RWPE2 (cell line): ENCODE measurements at regions not wholly inside any gene's neighbourhood (a gene's known extent, or its start where the extent isn't known, plus 50 kb on each side); places are given as distances from the start of the nearest gene placed in this dataset.

Experiments used
- ATAC-seq: fragments of 200-7000 bp; cut with Tn5 transposase; 3 replicates; pipeline ENCODE4 v1.9.1; 2021; ENCODE audit warnings: low read depth
- DNase-seq: peaks from one replicate; pipeline ENCODE4 v3.0.0-alpha.2; 2020; ENCODE audit warnings: low spot score
- H3K27ac ChIP-seq: fragments of 450-650 bp; 2 replicates; pipeline ENCODE4 v1.5.1; 2017; ENCODE audit warnings: mild to moderate bottlenecking; ENCODE audit not compliant: poor library complexity, severe bottlenecking
- H3K27me3 ChIP-seq: fragments of 250-450 bp; sonication (Bioruptor Pico); 2 replicates; pipeline ENCODE4 v1.5.1; 2021; ENCODE audit warnings: mild to moderate bottlenecking, moderate library complexity; ENCODE audit not compliant: insufficient read depth, poor library complexity, severe bottlenecking
- H3K36me3 ChIP-seq: fragments of 250-450 bp; sonication (Bioruptor Pico); 2 replicates; pipeline ENCODE4 v1.5.1; 2020; ENCODE audit warnings: low read depth, mild to moderate bottlenecking, moderate library complexity
- H3K4me1 ChIP-seq: fragments of 250-450 bp; sonication (Bioruptor Pico); 2 replicates; pipeline ENCODE4 v1.5.1; 2021; ENCODE audit warnings: mild to moderate bottlenecking, moderate library complexity; ENCODE audit not compliant: insufficient read depth, poor library complexity, severe bottlenecking
- H3K4me3 ChIP-seq: fragments of 250-450 bp; sonication (Bioruptor Pico); 2 replicates; pipeline ENCODE4 v1.5.1; 2021; ENCODE audit warnings: mild to moderate bottlenecking, moderate library complexity; ENCODE audit not compliant: severe bottlenecking
- H3K9me3 ChIP-seq: fragments of 250-450 bp; sonication (Bioruptor Pico); 2 replicates; pipeline ENCODE4 v1.5.1; 2021; ENCODE audit warnings: mild to moderate bottlenecking, moderate library complexity; ENCODE audit not compliant: severe bottlenecking
- CTCF ChIP-seq: fragments of 450-650 bp; IDR thresholded peaks from one replicate; pipeline ENCODE4 v1.5.1; 2017; ENCODE audit warnings: mild to moderate bottlenecking, moderate library complexity; ENCODE audit not compliant: poor library complexity, severe bottlenecking

- no peak overlapping the region for H3K4me3 ChIP-seq
- no peak overlapping the region for H3K27ac ChIP-seq
- no peaks in the 10 kb centered on the region for H3K4me1 ChIP-seq
- no peaks in the 10 kb centered on the region for H3K9me3 ChIP-seq
- ATAC-seq (no peak), DNase-seq (no peak)
- no peak for TF ChIP-seq CTCF
- H3K36me3 ChIP-seq, result no peaks in the 10 kb centered on the region
- no peaks in the 10 kb centered on the region for H3K27me3 ChIP-seq
These were observed 256.9 kb downstream of the PLK2 start for GRCh38 chr5:58202941-58203444.

- no peak for TF ChIP-seq CTCF
- Histone ChIP-seq H3K27ac (no peak overlapping the region), H3K4me1 (no peaks in the 10 kb centered on the region), H3K9me3 (no peaks in the 10 kb centered on the region), H3K4me3 (no peak overlapping the region), H3K36me3 (no peaks in the 10 kb centered on the region), H3K27me3 (no peaks in the 10 kb centered on the region)
- DNase-seq, result no peak
- ATAC-seq, result 0 out of 3 replicates have a peak, but pooled peaks have one; percentile 10
These were observed 257.8 kb downstream of the PLK2 start for GRCh38 chr5:58201922-58202648.

GRCh38 chr5:58200451-58200850 lies 259.4 kb downstream of the PLK2 start:
- no peak overlapping the region for H3K27ac ChIP-seq
- no peaks in the 10 kb centered on the region for H3K4me1 ChIP-seq
- DNase-seq, result no peak
- TF ChIP-seq CTCF, result no peak
- no peaks in the 10 kb centered on the region for H3K27me3 ChIP-seq
- H3K9me3 ChIP-seq, result no peaks in the 10 kb centered on the region
- no peak overlapping the region for H3K4me3 ChIP-seq
- ATAC-seq, result no peak
- H3K36me3 ChIP-seq, result no peaks in the 10 kb centered on the region

- TF ChIP-seq CTCF, result no peak
- no peaks in the 10 kb centered on the region for H3K36me3 ChIP-seq
- H3K27ac ChIP-seq, result no peak overlapping the region
- ATAC-seq (no peak), DNase-seq (no peak)
- no peak overlapping the region for H3K4me3 ChIP-seq
- no peaks in the 10 kb centered on the region for H3K9me3 ChIP-seq
- H3K4me1 ChIP-seq, result no peaks in the 10 kb centered on the region
- no peaks in the 10 kb centered on the region for H3K27me3 ChIP-seq
These were observed 260.8 kb downstream of the PLK2 start for GRCh38 chr5:58199087-58199486.

- Histone ChIP-seq H3K36me3 (no peaks in the 10 kb centered on the region), H3K4me3 (no peak overlapping the region), H3K4me1 (no peaks in the 10 kb centered on the region), H3K27me3 (no peaks in the 10 kb centered on the region), H3K27ac (no peak overlapping the region), H3K9me3 (no peaks in the 10 kb centered on the region)
- DNase-seq (no peak), ATAC-seq (no peak)
- TF ChIP-seq CTCF, result no peak
These were observed 261.6 kb downstream of the PLK2 start for GRCh38 chr5:58198330-58198729.
